MM.1S (cell line): ENCODE measurements at regions not wholly inside any gene's neighbourhood (a gene's known extent, or its start where the extent isn't known, plus 50 kb on each side); places are given as distances from the start of the nearest gene placed in this dataset.
A peak's percentile ranks its signal among the peaks of the same experiment; 100 is the strongest.

Experiments
- DNase-seq: peaks from one replicate; pipeline ENCODE4 v3.0.0-alpha.2; 2015
- H2AFZ ChIP-seq: fragments of 300-600 bp; sonication (generic); 2 replicates; pipeline ENCODE4 v1.6.0; 2016; ENCODE audit warnings: antibody characterized with exemption, low read length
- H3F3A ChIP-seq: fragments of 300-600 bp; sonication (generic); 2 replicates; pipeline ENCODE4 v1.6.1; 2016; ENCODE audit warnings: mild to moderate bottlenecking, antibody characterized with exemption, low read length, moderate library complexity, mixed read lengths; ENCODE audit not compliant: insufficient read depth
- H3K27ac ChIP-seq: fragments of 300-600 bp; sonication (generic); 2 replicates; pipeline ENCODE4 v1.5.1; 2016; ENCODE audit warnings: mild to moderate bottlenecking, low read length
- H3K27me3 ChIP-seq: fragments of 300-600 bp; sonication (generic); replicated peaks from 2 replicates; pipeline ENCODE4 v1.6.0; 2016; ENCODE audit warnings: low read length; ENCODE audit not compliant: insufficient read depth
- H3K36me3 ChIP-seq: fragments of 300-600 bp; sonication (generic); replicated peaks from 2 replicates; pipeline ENCODE4 v1.6.1; 2016; ENCODE audit warnings: mild to moderate bottlenecking, low read length, mixed read lengths; ENCODE audit not compliant: insufficient read depth
- H3K4me1 ChIP-seq: fragments of 300-600 bp; sonication (generic); 2 replicates; pipeline ENCODE4 v1.6.1; 2016; ENCODE audit warnings: low read length, mixed read lengths
- H3K4me2 ChIP-seq: fragments of 300-600 bp; sonication (generic); 2 replicates; pipeline ENCODE4 v1.6.0; 2016; ENCODE audit warnings: low read depth, low read length
- H3K4me3 ChIP-seq: fragments of 300-600 bp; sonication (generic); 2 replicates; pipeline ENCODE4 v1.5.1; 2016; ENCODE audit warnings: low read length, mixed read lengths
- H3K79me2 ChIP-seq: fragments of 300-600 bp; sonication (generic); 2 replicates; pipeline ENCODE4 v1.6.1; 2016; ENCODE audit warnings: mixed run types, low read length, mixed read lengths
- H3K9ac ChIP-seq: fragments of 300-600 bp; sonication (generic); 2 replicates; pipeline ENCODE4 v1.6.1; 2016; ENCODE audit warnings: low read length, mixed read lengths
- H3K9me2 ChIP-seq: fragments of 300-600 bp; sonication (generic); replicated peaks from 2 replicates; pipeline ENCODE4 v1.6.1; 2016; ENCODE audit warnings: mild to moderate bottlenecking, low read length, mixed read lengths; ENCODE audit not compliant: insufficient read depth
- H3K9me3 ChIP-seq: fragments of 300-600 bp; sonication (generic); replicated peaks from 2 replicates; pipeline ENCODE4 v1.6.1; 2016; ENCODE audit warnings: mild to moderate bottlenecking, low read length, mixed read lengths; ENCODE audit not compliant: insufficient read depth
- H4K20me1 ChIP-seq: fragments of 300-600 bp; sonication (generic); 2 replicates; pipeline ENCODE4 v1.6.1; 2016; ENCODE audit warnings: mild to moderate bottlenecking, low read length, moderate library complexity, mixed read lengths; ENCODE audit not compliant: insufficient read depth
- CTCF ChIP-seq: fragments of 300-600 bp; sonication (generic); IDR thresholded peaks from 2 replicates; pipeline ENCODE4 v1.5.1; 2016; ENCODE audit warnings: antibody characterized with exemption, low read length, mixed read lengths
- EZH2 ChIP-seq: fragments of 300-600 bp; sonication (generic); optimal IDR thresholded peaks from 2 replicates; pipeline ENCODE3; 2017; ENCODE audit warnings: low read depth, mild to moderate bottlenecking, antibody characterized with exemption, low read length, mixed read lengths
- EZH2phosphoT487 ChIP-seq: fragments of 300-600 bp; sonication (generic); IDR thresholded peaks from 2 replicates; pipeline ENCODE4 v1.6.1; 2018; ENCODE audit warnings: antibody characterized with exemption, low read length

GRCh38 chr5:164013077-164013670, 507.8 kb downstream of the MAT2B start:
- Histone ChIP-seq H3F3A (no peaks in the 10 kb centered on the region), H3K9me3 (no peaks in the 10 kb centered on the region), H3K9ac (no peak overlapping the region), H3K27ac (no peak overlapping the region), H3K79me2 (no peaks in the 10 kb centered on the region), H2AFZ (no peak overlapping the region), H3K4me1 (no peaks in the 10 kb centered on the region), H4K20me1 (no peaks in the 10 kb centered on the region), H3K9me2 (no peaks in the 10 kb centered on the region), H3K4me2 (no peak overlapping the region), H3K27me3 (no peaks in the 10 kb centered on the region), H3K4me3 (no peak overlapping the region), H3K36me3 (no peaks in the 10 kb centered on the region)
- TF ChIP-seq EZH2phosphoT487 (no peak), CTCF (peak; percentile 74), EZH2 (no peak)
- DNase-seq = peak; percentile 76

GRCh38 chr5:164020116-164020515, 514.7 kb downstream of the MAT2B start:
- no peaks in the 10 kb centered on the region for H3K9me2 ChIP-seq
- no peaks in the 10 kb centered on the region for H3K9me3 ChIP-seq
- H3K36me3 ChIP-seq = no peaks in the 10 kb centered on the region
- H3K4me1 ChIP-seq = no peaks in the 10 kb centered on the region
- no peaks in the 10 kb centered on the region for H3F3A ChIP-seq
- no peak overlapping the region for H3K27ac ChIP-seq
- no peak overlapping the region for H3K9ac ChIP-seq
- TF ChIP-seq EZH2phosphoT487 = no peak
- H3K79me2 ChIP-seq = no peaks in the 10 kb centered on the region
- H3K27me3 ChIP-seq = no peaks in the 10 kb centered on the region
- H3K4me3 ChIP-seq = no peak overlapping the region
- no peak overlapping the region for H2AFZ ChIP-seq
- H3K4me2 ChIP-seq = no peak overlapping the region
- DNase-seq = no peak
- no peaks in the 10 kb centered on the region for H4K20me1 ChIP-seq

GRCh38 chr5:164027738-164028137, 522.3 kb downstream of the MAT2B start:
- Histone ChIP-seq H3K27me3 (no peaks in the 10 kb centered on the region), H3F3A (no peaks in the 10 kb centered on the region), H3K9me2 (no peaks in the 10 kb centered on the region), H3K79me2 (no peaks in the 10 kb centered on the region), H3K4me2 (no peak overlapping the region), H3K36me3 (no peaks in the 10 kb centered on the region), H2AFZ (no peak overlapping the region), H3K4me1 (no peaks in the 10 kb centered on the region), H3K4me3 (no peak overlapping the region), H3K27ac (no peak overlapping the region), H4K20me1 (no peaks in the 10 kb centered on the region), H3K9ac (no peak overlapping the region), H3K9me3 (no peaks in the 10 kb centered on the region)
- DNase-seq = no peak
- TF ChIP-seq EZH2phosphoT487 (no peak), EZH2 (no peak), CTCF (no peak)

GRCh38 chr5:164038128-164038783, 532.8 kb downstream of the MAT2B start:
- no peaks in the 10 kb centered on the region for H3F3A ChIP-seq
- H3K9ac ChIP-seq = no peak overlapping the region
- no peaks in the 10 kb centered on the region for H4K20me1 ChIP-seq
- no peaks in the 10 kb centered on the region for H3K4me1 ChIP-seq
- H3K36me3 ChIP-seq = no peaks in the 10 kb centered on the region
- TF ChIP-seq CTCF = no peak
- TF ChIP-seq EZH2 = no peak
- TF ChIP-seq EZH2phosphoT487 = no peak
- H3K9me3 ChIP-seq = no peaks in the 10 kb centered on the region
- no peak for DNase-seq
- no peaks in the 10 kb centered on the region for H3K27me3 ChIP-seq
- H3K79me2 ChIP-seq = no peaks in the 10 kb centered on the region
- H3K9me2 ChIP-seq = no peaks in the 10 kb centered on the region
- H3K4me2 ChIP-seq = no peak overlapping the region
- H2AFZ ChIP-seq = no peak overlapping the region
- H3K27ac ChIP-seq = no peak overlapping the region
- H3K4me3 ChIP-seq = no peak overlapping the region
